ENCODE measurements at regions not wholly inside any gene's neighbourhood (a gene's known extent, or its start where the extent isn't known, plus 50 kb on each side); places are given as distances from the start of the nearest gene placed in this dataset.

DNA sequence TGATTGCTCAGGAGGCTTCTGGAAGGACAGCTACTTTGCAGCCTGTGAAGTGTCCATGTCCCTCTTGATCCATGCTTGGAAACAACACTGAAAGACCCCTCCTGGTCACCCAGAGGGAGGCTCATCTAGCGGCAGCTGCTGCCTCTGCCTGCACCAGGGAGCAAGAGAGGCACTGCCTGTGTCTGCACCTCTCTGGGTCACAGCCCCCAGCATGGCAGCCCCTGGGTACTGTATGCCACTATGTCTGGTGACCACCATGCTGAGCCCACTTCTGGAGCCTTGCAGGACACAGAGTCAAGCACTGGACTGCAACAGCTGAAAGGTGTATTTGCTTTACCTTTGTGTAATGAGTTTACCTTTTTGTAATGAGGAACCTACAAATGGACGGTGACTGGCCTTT is 186.3 kb upstream of the MYT1L start:
- TF ChIP-seq, protein P1, sequence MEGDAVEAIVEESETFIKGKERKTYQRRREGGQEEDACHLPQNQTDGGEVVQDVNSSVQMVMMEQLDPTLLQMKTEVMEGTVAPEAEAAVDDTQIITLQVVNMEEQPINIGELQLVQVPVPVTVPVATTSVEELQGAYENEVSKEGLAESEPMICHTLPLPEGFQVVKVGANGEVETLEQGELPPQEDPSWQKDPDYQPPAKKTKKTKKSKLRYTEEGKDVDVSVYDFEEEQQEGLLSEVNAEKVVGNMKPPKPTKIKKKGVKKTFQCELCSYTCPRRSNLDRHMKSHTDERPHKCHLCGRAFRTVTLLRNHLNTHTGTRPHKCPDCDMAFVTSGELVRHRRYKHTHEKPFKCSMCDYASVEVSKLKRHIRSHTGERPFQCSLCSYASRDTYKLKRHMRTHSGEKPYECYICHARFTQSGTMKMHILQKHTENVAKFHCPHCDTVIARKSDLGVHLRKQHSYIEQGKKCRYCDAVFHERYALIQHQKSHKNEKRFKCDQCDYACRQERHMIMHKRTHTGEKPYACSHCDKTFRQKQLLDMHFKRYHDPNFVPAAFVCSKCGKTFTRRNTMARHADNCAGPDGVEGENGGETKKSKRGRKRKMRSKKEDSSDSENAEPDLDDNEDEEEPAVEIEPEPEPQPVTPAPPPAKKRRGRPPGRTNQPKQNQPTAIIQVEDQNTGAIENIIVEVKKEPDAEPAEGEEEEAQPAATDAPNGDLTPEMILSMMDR (IDR thresholded peaks at IDR 0.05) = no peak
- TF ChIP-seq POLR2A (IDR thresholded peaks at IDR 0.05) = no peak

All from body of pancreas (tissue), 4 donors.